ENCODE measurements at regions not wholly inside any gene's neighbourhood (a gene's known extent, or its start where the extent isn't known, plus 50 kb on each side); places are given as distances from the start of the nearest gene placed in this dataset.

GRCh38 chr12:116642106-116642505 is 82.9 kb downstream of the MAP1LC3B2 start:
- TF ChIP-seq, protein P1, sequence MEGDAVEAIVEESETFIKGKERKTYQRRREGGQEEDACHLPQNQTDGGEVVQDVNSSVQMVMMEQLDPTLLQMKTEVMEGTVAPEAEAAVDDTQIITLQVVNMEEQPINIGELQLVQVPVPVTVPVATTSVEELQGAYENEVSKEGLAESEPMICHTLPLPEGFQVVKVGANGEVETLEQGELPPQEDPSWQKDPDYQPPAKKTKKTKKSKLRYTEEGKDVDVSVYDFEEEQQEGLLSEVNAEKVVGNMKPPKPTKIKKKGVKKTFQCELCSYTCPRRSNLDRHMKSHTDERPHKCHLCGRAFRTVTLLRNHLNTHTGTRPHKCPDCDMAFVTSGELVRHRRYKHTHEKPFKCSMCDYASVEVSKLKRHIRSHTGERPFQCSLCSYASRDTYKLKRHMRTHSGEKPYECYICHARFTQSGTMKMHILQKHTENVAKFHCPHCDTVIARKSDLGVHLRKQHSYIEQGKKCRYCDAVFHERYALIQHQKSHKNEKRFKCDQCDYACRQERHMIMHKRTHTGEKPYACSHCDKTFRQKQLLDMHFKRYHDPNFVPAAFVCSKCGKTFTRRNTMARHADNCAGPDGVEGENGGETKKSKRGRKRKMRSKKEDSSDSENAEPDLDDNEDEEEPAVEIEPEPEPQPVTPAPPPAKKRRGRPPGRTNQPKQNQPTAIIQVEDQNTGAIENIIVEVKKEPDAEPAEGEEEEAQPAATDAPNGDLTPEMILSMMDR (IDR thresholded peaks at IDR 0.05; ENCODE audit: insufficient read depth, low read length): no peak
- TF ChIP-seq, protein P2, sequence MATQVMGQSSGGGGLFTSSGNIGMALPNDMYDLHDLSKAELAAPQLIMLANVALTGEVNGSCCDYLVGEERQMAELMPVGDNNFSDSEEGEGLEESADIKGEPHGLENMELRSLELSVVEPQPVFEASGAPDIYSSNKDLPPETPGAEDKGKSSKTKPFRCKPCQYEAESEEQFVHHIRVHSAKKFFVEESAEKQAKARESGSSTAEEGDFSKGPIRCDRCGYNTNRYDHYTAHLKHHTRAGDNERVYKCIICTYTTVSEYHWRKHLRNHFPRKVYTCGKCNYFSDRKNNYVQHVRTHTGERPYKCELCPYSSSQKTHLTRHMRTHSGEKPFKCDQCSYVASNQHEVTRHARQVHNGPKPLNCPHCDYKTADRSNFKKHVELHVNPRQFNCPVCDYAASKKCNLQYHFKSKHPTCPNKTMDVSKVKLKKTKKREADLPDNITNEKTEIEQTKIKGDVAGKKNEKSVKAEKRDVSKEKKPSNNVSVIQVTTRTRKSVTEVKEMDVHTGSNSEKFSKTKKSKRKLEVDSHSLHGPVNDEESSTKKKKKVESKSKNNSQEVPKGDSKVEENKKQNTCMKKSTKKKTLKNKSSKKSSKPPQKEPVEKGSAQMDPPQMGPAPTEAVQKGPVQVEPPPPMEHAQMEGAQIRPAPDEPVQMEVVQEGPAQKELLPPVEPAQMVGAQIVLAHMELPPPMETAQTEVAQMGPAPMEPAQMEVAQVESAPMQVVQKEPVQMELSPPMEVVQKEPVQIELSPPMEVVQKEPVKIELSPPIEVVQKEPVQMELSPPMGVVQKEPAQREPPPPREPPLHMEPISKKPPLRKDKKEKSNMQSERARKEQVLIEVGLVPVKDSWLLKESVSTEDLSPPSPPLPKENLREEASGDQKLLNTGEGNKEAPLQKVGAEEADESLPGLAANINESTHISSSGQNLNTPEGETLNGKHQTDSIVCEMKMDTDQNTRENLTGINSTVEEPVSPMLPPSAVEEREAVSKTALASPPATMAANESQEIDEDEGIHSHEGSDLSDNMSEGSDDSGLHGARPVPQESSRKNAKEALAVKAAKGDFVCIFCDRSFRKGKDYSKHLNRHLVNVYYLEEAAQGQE (IDR thresholded peaks at IDR 0.05; ENCODE audit: insufficient replicate concordance, low read depth): no peak
- no peak for TF ChIP-seq POLR2AphosphoS5 (IDR thresholded peaks at IDR 0.05; ENCODE audit: low read depth)

Measured in HL-60 (cell line).